ENCODE measurements at regions not wholly inside any gene's neighbourhood (a gene's known extent, or its start where the extent isn't known, plus 50 kb on each side); places are given as distances from the start of the nearest gene placed in this dataset.

DNA sequence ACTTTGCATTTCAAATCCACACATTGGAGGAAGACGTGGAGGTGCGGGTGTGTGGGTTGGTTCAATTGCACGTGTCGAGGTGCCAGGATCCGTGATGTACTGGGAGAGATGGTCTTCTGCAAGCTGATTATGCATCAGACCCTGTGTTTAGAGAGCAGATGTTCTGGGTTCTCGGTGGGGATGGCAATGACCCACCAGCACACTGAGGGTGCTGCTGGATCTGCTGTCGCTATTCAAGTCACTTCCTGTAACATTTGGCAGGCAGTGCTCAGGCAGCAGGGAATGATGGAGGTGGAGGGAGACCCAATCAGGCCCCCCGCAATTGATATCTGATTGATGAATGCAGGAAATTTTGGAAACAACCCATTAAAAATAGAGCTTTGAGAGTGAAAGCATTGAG, 830.1 kb upstream of the POU3F3 start:
- TF ChIP-seq SUZ12 (IDR thresholded peaks at IDR 0.05; ENCODE audit: low read depth, low read length): no peak
- TF ChIP-seq DDIT3 (CRISPR knock-in tag; IDR thresholded peaks at IDR 0.05): no peak
- no peak for TF ChIP-seq NR2F2 (IDR thresholded peaks at IDR 0.05; ENCODE audit: borderline replicate concordance, low read depth)
- TF ChIP-seq POLR2AphosphoS5 (IDR thresholded peaks at IDR 0.05; ENCODE audit: low read depth, low read length): no peak
- TF ChIP-seq CTCF (CRISPR knock-in tag; IDR thresholded peaks at IDR 0.05): no peak
- TF ChIP-seq KDM1A (CRISPR knock-in tag; IDR thresholded peaks at IDR 0.05): no peak
- TF ChIP-seq REST (IDR thresholded peaks at IDR 0.05; ENCODE audit: borderline replicate concordance in 1 of 2, low read depth in 1 of 2, low read length in 2 of 2): no peak
- no peak for TF ChIP-seq SP1 (IDR thresholded peaks at IDR 0.05)
- no peak for TF ChIP-seq SP1 (CRISPR knock-in tag; IDR thresholded peaks at IDR 0.05)
- no peak for TF ChIP-seq CBX2 (IDR thresholded peaks at IDR 0.05; ENCODE audit: low read depth, low read length)
- TF ChIP-seq CBX2 (CRISPR knock-in tag; IDR thresholded peaks at IDR 0.05; ENCODE audit: low read depth): no peak
- no peak for TF ChIP-seq HHEX (CRISPR knock-in tag; IDR thresholded peaks at IDR 0.05)
- no peak for TF ChIP-seq ZKSCAN1 (IDR thresholded peaks at IDR 0.05; ENCODE audit: low read length)
- no peak for TF ChIP-seq ARHGAP35 (CRISPR knock-in tag; IDR thresholded peaks at IDR 0.05; ENCODE audit: borderline replicate concordance)
- TF ChIP-seq ZC3H4 (CRISPR knock-in tag; IDR thresholded peaks at IDR 0.05; ENCODE audit: borderline replicate concordance): no peak

All from HepG2 (cell line).